Sigmoid colon (tissue), 4 donors: ENCODE measurements at regions not wholly inside any gene's neighbourhood (a gene's known extent, or its start where the extent isn't known, plus 50 kb on each side); places are given as distances from the start of the nearest gene placed in this dataset.

ENCODE experiments used
- CTCF ChIP-seq, 4 experiments: fragments of 450-650 bp in 3 of 4; fragments of 200-600 bp in 1 of 4; IDR thresholded peaks; one replicate each; pipeline ENCODE4 v1.5.1; 2016 to 2019; ENCODE audit warnings: antibody characterized with exemption in 4 of 4, mild to moderate bottlenecking in 3 of 4, moderate library complexity in 2 of 4
- POLR2A ChIP-seq, 2 donors: fragments of 450-650 bp; IDR thresholded peaks; one replicate each; pipeline ENCODE4 v1.6.1; 2016; ENCODE audit warnings: antibody characterized with exemption in 2 of 2, mild to moderate bottlenecking in 2 of 2, moderate library complexity in 2 of 2
- POLR2AphosphoS5 ChIP-seq, 4 donors: sonication (generic); formaldehyde crosslinking; IDR thresholded peaks; one replicate each; pipeline ENCODE4 v1.6.1; 2017; ENCODE audit warnings: antibody characterized with exemption in 4 of 4

GRCh38 chr2:60292242-60292641 is 261.2 kb downstream of the BCL11A start:
- TF ChIP-seq POLR2A (IDR thresholded peaks at IDR 0.05) (no peak), CTCF (IDR thresholded peaks at IDR 0.05) (no peak), POLR2AphosphoS5 (IDR thresholded peaks at IDR 0.05) (no peak)
